Ovary (tissue), 7 donors: ENCODE measurements at regions not wholly inside any gene's neighbourhood (a gene's known extent, or its start where the extent isn't known, plus 50 kb on each side); places are given as distances from the start of the nearest gene placed in this dataset.

ENCODE experiments used
- DNase-seq, 5 donors: peaks; one replicate each; pipeline ENCODE4 v3.0.0-alpha.2; 2019 to 2020
- H3K27ac ChIP-seq, 2 donors: fragments of 200-600 bp; one replicate each; pipeline versions ENCODE4 v1.5.1 to v1.8.0; 2019 to 2022
- H3K27me3 ChIP-seq: fragments of 200-600 bp; one replicate; pipeline ENCODE4 v1.8.0; 2022
- H3K36me3 ChIP-seq: fragments of 200-600 bp; sonication (generic); one replicate; pipeline ENCODE4 v1.5.1; 2019
- H3K4me1 ChIP-seq: one replicate; pipeline ENCODE4 v1.8.1; 2013; ENCODE audit warnings: mild to moderate bottlenecking, moderate library complexity; ENCODE audit not compliant: insufficient read depth
- H3K4me3 ChIP-seq: fragments of 200-600 bp; sonication (generic); one replicate; pipeline ENCODE4 v1.5.1; 2017
- H3K9me3 ChIP-seq, 2 donors: fragments of 200-600 bp in 1 of 2; sonication (generic) in 1 of 2; one replicate each; pipeline versions ENCODE4 v1.5.1 to v1.8.1; 2013 to 2019; ENCODE audit warnings: mild to moderate bottlenecking in 1 of 2, moderate library complexity in 1 of 2
- CTCF ChIP-seq, 3 donors: fragments of 450-650 bp in 2 of 3; fragments of 200-600 bp in 1 of 3; IDR thresholded peaks; one replicate each; pipeline versions ENCODE4 v1.5.1 to v1.8.0; 2016 to 2022; ENCODE audit warnings: antibody characterized with exemption in 3 of 3, mild to moderate bottlenecking in 1 of 3
- EP300 ChIP-seq: sonication (generic); formaldehyde crosslinking; IDR thresholded peaks from one replicate; pipeline ENCODE4 v1.6.1; 2017; ENCODE audit warnings: antibody characterized with exemption
- POLR2A ChIP-seq: fragments of 450-650 bp; IDR thresholded peaks from one replicate; pipeline ENCODE4 v1.6.1; 2017; ENCODE audit warnings: antibody characterized with exemption, mild to moderate bottlenecking, moderate library complexity
- WGBS, 3 donors: extraction: QIAGEN DNeasy Blood & Tissue Kit in 1 of 3; methylation state at CpG; one replicate each; pipeline versions ENCODE4 v1.1.5 to v1.1.7; 2013 to 2017; 5-methylcytosine and 5-hydroxymethylcytosine counted together
- intact Hi-C, 4 donors: fragments of 100-400 bp; cut with DNase I; formaldehyde crosslinking; loops; one replicate each; pipeline versions ENCODE4 v1.11.0 to v1.15.1; 2022 to 2023
- donor health status: DM: no; HTN: no; CAD: no; lungs with moderate emphysema.
- donor health status: DM: no; HTN: no; CAD: no.
- donor health status: Bipolar disorder and iron deficiency.
- donor health status: DM: no; HTN: no; CAD: no.
- donor health status: DM: yes; HTN: yes; CAD: no.

GRCh38 chr4:107388736-107389274 is 331.2 kb downstream of the PAPSS1 start:
- TF ChIP-seq EP300 (no peak), POLR2A (no peak)
- Histone ChIP-seq H3K4me1 (no peaks in the 10 kb centered on the region), H3K27me3 (no peaks in the 10 kb centered on the region), H3K27ac (no peak overlapping the region), H3K36me3 (no peaks in the 10 kb centered on the region), H3K4me3 (no peak overlapping the region), H3K9me3 (no peaks in the 10 kb centered on the region)
- no peak for DNase-seq
- 70 to 83% (median 80%) methylated on average over 3 of the region's 3 CpGs for WGBS, 3 donors
- intact Hi-C loops = no loop called here

GRCh38 chr4:107380836-107381438 is 339.1 kb downstream of the PAPSS1 start:
- no peaks in the 10 kb centered on the region for H3K27me3 ChIP-seq
- H3K27ac ChIP-seq = no peak overlapping the region
- intact Hi-C loops = no loop called here
- H3K4me3 ChIP-seq = no peak overlapping the region
- H3K36me3 ChIP-seq = no peaks in the 10 kb centered on the region
- 85 to 91% (median 90%) methylated on average over 20 of the region's 20 CpGs for WGBS, 3 donors
- no peaks in the 10 kb centered on the region for H3K9me3 ChIP-seq
- DNase-seq = no peak
- TF ChIP-seq POLR2A (no peak), CTCF (IDR thresholded peaks at IDR 0.05) (no peak), EP300 (no peak)
- no peaks in the 10 kb centered on the region for H3K4me1 ChIP-seq

- no peak overlapping the region for H3K27ac ChIP-seq
- H3K4me1 ChIP-seq = no peaks in the 10 kb centered on the region
- H3K4me3 ChIP-seq = no peak overlapping the region
- no peaks in the 10 kb centered on the region for H3K27me3 ChIP-seq
- WGBS, 3 donors = 91 to 96% (median 94%) methylated on average over 4 of the region's 4 CpGs
- no peaks in the 10 kb centered on the region for H3K9me3 ChIP-seq
- TF ChIP-seq CTCF (IDR thresholded peaks at IDR 0.05) (no peak), EP300 (no peak), POLR2A (no peak)
- H3K36me3 ChIP-seq = no peaks in the 10 kb centered on the region
- intact Hi-C loops = no loop called here
- no peak for DNase-seq
Observed at GRCh38 chr4:107380190-107380589, 339.8 kb downstream of the PAPSS1 start.

- TF ChIP-seq EP300 = no peak
- no peak for TF ChIP-seq POLR2A
- no peak for TF ChIP-seq CTCF (IDR thresholded peaks at IDR 0.05)
- H3K27ac ChIP-seq = no peak overlapping the region
- H3K36me3 ChIP-seq = no peaks in the 10 kb centered on the region
- H3K4me1 ChIP-seq = no peaks in the 10 kb centered on the region
- no peak overlapping the region for H3K4me3 ChIP-seq
- DNase-seq = no peak
- no peaks in the 10 kb centered on the region for H3K9me3 ChIP-seq
- 61 to 69% (median 64%) methylated on average over 5 of the region's 5 CpGs for WGBS, 3 donors
- no peaks in the 10 kb centered on the region for H3K27me3 ChIP-seq
- intact Hi-C loops = no loop called here
Observed at GRCh38 chr4:107379054-107379869, 340.8 kb downstream of the PAPSS1 start.

GRCh38 chr4:107376293-107376692 is 340.2 kb upstream of the DKK2 start:
- DNase-seq = no peak
- intact Hi-C loops = no loop called here
- Histone ChIP-seq H3K9me3 (no peaks in the 10 kb centered on the region), H3K4me3 (no peak overlapping the region), H3K27me3 (no peaks in the 10 kb centered on the region), H3K36me3 (no peaks in the 10 kb centered on the region), H3K4me1 (no peaks in the 10 kb centered on the region), H3K27ac (no peak overlapping the region)
- no peak for TF ChIP-seq POLR2A
- no peak for TF ChIP-seq CTCF (IDR thresholded peaks at IDR 0.05)
- TF ChIP-seq EP300 = no peak
- 69 to 88% (median 76%) methylated on average over 1 of the region's 1 CpG for WGBS, 3 donors
